ENCODE measurements at regions not wholly inside any gene's neighbourhood (a gene's known extent, or its start where the extent isn't known, plus 50 kb on each side); places are given as distances from the start of the nearest gene placed in this dataset.
"Not testable (repeated sequence)": the region's sequence is repeated elsewhere in the genome, so short reads cannot be mapped to it uniquely, and the experiment has no call there.

DNA sequence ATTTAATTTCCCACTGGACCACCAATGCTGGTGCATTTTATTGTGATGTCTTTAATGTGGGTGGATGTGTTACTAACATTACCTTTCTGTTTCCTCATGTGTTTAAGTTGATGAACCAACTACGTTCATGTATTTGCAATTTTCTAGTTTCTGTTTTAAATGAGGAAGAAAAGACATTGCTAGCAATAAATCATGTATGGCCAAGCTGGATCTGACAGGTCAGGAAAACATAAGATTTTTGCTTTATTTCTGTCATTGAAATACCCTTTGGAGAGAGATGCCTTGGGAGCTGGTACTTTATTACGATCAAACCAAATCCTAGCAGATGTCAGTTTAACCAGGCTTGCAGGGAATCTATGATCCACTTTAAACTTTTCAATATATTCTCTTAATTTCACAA is 553.2 kb downstream of the RFC3 start:
- no peak for DNase-seq

DNA sequence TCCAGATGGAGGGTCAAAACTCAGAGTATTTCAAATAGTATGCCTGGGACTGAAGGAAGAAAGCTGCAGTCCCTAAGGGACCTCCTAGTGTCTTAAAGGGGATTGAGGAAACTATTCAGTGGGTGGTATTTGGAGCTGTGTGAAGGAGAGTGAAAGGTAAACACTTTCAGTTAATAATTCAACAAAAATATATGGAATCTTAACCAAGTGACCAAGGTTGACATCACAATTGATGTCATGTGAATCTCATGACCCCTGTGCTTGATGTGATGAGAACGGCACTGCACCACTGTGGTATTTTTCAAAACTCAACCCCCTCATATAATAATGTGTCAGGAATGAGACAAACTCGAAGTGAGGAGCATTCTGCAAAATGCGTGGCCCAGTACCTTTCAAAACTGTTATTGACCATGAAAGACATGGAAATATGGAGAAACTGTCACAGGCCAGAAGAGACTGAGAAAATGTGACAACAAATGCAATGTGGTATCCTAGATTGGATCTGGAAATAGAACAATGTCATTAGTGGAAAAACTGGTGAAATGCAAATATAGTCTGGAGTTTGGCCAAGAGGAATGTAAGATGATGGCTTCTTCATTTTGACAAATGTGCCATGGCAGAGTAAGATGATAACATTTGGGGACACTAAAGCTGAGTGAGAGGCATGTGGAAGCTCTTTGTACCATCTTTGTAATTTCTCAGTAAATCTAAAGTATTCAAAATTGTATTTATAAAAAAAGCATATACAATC is 553.9 kb downstream of the RFC3 start:
- no peak for DNase-seq

DNA sequence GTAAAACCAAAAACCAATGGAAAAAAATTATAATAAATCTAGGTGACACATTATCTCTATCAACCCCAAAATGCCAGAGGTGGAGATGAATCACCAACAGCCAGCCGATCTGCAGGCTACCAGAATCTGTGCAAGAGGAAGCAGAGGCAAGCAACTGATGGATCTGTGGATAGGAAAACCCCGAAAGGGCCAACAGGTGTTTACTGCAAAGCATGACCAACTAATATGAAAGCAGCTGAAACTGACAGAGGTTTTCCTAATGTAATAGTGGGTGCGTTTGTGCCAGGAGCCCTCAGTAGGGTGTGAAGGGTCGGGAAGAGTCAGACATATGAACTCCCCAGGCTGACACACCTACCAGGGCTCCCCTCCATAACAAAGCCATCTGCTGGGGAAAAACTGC is 554.6 kb downstream of the RFC3 start:
- DNase-seq: no peak

DNA sequence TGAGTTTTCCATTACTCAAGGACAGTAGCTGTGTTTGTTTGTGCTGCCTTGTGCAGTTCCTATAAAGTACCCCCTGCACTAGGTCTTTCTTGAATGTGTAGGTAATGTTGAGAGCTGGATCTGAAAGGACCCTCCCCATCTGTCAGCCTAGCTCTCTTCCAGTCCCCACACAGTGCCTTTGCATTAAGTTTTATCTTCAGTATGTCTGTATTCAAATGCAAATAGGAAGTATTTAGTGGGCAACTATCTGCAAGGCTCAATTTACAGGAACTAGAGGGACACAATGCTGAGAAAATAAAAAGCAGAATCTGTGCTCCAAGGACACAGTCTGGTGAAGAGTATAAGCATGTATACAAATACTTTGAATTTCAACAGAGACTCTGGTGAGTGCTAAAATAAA is 558.5 kb downstream of the RFC3 start:
- no peak for DNase-seq

DNA sequence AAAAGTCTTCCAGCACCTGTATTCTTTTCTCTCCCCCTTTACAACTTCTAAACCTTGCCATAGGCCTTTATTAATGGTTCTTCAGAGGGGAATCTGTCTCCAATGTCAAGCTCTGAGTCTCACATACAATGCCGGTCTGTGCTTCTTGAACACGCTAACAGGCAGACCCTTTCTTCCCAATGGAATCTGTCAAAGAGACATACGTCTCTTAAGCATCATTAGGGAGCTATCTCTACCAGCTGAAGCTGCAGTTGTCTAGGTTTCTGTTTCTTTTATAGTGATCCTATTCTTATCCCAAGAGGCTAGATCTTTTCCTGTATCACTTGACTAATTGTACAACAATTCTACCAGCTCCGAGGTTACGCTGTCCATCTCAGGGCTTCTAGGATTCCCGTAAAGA is 560.8 kb upstream of the NBEA start:
- DNase-seq: no peak

DNA sequence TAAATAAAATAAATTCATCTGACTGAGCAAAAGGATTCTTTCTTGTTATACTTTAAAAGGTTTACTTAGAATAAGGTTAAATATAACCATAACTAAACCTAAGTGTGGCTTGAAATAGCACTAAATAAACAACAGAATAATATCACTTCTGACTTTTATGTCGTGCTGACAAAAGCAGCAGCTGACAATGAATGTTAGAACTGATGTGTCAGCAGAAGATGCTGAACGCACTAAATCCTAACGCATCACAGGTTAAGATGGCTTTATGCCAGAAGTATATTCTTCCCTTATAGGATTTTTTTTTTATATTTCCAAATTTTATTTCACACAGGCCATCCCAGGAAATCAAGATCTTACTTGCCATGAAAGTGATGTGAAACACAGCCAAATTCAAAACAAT is 558.3 kb upstream of the NBEA start:
- no peak for DNase-seq

DNA sequence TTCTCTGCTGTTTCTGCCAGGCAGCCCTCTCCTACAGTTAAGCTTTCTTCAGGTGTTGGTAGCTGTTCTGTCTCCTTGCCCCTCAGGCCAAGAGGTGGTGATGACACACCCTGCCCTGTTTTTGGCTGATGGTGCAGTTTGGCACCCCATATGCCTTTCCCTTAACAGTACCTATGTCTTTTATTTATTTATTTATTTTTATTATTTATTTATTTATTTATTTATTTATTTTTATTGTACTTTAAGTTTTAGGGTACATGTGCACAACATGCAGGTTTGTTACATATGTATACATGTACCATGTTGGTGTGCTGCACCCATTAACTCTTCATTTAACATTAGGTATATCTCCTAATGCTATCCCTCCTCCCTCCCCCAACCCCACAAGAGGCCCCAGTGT is 555.8 kb upstream of the NBEA start:
- not testable (repeated sequence) for DNase-seq

DNA sequence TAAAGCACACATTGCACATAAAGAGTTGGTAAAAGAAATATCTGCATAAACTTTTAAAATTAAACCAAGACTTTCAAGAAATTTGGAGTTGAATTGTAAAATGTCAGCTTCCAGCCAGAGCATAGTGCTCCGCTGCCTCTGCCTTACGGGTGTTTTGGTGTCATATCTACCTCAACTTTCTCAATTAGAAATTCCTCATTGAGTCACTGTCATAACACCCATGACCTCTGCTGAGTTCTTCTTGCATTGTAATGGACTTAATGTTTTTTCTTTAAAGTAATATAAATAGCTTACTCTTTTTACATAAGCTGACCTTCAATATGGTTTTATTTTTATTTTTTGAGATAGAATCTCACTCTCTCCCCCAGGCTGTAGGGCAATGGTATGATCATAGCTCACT is 551.0 kb upstream of the NBEA start:
- DNase-seq: no peak

DNA sequence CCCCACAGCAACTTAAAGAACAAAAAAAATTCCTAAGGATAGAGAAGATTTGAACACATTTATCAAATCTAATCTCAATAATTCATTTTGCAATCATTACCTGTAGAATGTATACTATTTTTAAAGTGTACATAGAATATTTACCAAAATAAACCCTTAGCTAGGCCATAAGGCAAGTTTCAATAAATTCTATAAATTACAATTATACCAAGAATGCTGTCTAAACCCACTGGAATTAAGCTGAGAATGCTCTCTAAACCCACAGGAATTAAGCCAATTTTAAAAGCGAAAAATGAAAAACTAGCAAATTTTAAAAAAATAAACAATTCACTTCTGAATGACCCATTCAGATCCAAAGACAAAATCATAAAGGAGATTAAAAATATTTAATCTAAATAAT is 540.4 kb upstream of the NBEA start:
- no peak for DNase-seq

DNA sequence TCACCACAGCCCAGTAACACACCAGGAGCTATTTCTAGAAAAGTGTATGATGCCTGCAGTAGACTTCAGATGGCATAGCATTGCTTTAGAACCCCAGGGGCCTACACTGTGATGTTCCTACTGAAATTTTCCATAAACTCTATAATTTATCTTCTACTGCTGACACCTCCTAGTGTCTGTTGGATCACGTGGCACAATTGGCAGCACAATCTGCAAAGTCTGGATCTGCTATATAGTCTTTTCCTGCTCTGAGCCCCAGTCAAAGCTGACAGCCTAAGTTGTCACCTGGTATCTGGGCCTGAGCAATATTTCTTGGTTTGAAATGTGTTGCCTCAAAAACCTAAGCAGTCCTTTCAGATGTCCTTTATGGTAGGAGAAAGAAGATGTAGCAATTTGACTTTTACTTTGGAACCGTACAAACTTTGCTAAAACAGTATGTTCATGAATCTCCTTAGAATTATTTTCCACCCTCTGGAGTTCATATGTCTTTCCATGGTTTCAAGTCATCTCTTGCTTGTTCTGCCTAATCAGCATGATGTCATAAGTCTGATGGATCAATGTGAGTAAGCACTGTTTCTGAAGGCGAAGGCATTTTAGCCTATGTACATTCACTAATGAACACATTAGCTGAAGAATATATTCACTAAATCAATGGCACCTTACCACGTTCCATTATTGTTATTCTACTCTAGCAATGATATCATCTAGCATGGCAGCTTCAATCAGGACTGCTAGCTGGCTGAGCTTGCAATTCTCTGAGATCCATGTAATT is 536.5 kb upstream of the NBEA start:
- DNase-seq: no peak

DNA sequence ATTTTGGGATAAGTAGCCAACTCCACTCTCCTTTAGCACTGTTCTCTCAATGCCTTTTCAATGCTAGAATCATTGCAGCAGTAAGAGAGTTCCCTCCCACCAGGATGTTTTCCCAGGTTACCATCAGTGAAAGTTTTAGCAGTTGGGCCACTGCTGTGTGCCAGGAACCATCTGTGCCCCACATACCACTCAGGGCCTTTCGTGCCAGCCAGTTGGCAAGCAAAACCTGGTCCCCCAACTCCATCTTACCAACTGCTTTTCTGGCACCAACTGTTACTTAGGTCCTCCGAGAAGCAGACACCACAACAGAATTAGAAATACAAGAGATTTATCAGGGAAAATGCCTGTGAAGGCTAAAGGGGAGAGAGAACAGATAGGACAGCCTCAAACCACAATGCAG is 533.4 kb upstream of the NBEA start:
- DNase-seq: peak in 1 of 2 experiments; percentile 42

DNA sequence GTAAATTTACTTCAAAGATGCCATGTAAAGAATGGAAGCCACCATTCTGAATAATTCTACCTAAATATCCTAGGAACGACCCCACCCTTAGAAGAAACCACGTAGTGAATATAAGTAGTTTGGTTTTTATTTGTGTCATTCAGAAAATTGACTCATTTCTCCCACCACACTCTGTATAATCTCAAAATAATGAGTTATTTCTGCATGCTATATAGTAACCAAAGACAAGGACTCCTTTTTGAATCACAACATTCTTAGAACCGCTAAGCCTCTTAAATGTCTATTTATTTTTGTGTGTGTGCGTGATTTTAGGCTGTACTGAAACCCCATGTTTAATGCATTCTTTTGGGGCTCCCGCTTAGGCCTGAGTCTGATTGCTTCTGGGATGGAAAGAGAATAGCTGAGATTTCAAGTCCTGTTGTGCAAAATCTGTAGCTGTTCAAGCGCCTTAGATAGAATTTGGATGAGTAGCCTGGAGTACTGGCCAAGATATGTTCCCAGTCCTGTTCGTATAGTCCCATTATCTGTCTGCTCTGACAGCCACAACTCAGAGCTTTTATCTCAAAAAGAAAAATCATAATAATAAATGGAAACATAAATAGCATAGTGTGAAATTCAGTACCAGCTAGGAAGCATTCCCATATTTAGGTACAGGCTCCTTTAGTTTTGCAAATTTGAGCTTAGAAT is 532.4 kb upstream of the NBEA start:
- DNase-seq: peak; percentile 13 to 49

DNA sequence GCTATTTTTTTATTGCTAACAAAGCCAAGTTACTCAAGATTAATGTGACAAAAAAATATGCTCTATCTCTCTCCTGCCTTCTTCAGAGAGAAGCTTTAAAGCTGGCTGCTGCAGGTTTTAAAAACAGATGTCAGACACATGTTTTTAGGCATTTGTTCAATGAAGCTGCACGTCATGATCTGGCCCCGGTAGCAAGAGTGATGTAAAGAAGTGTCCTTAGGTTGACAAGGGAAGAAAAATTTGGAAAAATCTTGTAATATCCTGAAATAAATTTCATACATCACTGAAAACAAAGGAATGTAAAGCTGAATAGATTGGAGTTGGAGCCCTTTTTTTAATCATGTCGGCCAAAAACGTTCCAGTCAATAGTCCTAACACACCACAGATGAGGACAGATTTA is 531.4 kb upstream of the NBEA start:
- no peak for DNase-seq

DNA sequence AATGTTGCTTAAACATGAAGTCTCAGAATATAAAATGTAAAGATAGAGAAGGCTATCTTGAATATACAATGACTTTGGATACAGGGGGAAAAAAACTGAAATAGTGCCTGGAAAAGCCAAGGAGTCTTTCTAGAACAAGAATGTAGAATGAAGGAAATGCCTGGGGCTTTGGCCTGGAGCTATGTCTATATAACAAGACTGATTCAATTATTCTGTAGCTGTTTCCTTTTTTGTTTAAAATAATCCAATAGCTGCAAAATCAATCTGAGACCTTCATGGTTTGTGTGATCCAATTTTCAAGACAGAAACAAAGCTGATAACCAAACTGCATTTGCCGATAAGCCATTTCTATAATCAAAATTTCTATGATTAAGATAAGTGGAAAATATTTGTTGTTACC is 530.9 kb upstream of the NBEA start:
- no peak for DNase-seq

DNA sequence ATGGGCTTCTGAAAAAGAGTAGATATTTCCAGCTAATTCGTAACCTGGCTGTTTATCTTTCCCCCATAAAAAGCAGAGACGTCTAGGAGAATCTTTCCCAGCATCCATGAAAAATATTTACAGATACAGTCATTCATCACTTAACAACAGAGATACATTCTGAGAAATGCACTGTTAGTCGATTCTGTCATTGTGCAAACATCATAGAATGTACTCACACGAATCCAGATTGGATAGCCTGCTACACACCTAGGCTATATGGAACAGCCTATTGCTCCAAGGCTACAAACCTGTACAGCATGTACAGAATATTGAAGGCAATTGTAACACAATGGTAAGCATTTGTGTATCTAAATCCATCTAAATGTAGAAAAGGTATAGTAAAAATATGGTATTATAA is 530.2 kb upstream of the NBEA start:
- DNase-seq: no peak

DNA sequence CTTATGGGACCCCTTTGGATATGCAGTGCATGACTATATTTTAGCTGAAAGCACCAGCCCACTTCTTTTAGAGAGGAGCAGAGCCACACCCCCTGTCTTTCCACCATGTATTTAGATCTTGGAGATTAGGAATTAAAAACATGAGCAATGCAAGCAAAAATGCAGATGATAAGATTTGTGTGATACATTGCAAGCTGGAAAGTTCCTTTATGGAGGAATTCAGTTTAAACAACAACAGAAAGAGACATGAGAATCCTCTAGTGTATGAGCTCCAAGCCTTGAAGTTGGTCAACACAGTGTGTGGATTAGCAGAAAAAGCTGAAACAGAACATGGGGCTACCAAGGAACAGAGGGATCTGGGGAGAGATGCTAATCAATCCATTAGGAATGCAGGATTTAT is 529.8 kb upstream of the NBEA start:
- DNase-seq: no peak

DNA sequence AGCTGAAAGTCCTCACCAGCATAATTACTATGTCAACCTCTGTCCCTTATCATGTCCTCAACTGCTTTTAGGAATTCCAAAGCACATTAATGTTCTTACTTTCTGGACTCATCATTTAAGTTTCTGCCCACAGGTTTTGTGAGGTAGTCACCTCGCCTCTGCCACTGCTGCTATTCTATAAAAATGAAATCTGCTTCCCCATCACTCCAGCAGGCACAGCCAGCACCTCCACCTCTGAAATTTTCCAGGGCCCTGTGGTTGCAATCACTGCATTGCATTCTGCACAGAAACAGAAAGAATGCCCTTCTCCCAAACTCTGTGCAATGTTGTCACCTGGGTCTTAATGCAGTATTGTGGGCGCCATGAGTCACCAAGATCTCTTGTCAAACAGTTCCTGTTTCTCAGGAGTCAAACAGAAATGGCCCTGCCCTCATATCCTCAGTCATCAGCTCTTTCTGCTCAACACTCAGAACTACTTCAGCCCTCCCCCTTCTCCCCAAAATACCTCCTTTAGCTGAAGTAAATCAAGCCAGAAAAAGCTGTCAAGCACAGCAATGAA is 529.2 kb upstream of the NBEA start:
- no peak for DNase-seq

DNA sequence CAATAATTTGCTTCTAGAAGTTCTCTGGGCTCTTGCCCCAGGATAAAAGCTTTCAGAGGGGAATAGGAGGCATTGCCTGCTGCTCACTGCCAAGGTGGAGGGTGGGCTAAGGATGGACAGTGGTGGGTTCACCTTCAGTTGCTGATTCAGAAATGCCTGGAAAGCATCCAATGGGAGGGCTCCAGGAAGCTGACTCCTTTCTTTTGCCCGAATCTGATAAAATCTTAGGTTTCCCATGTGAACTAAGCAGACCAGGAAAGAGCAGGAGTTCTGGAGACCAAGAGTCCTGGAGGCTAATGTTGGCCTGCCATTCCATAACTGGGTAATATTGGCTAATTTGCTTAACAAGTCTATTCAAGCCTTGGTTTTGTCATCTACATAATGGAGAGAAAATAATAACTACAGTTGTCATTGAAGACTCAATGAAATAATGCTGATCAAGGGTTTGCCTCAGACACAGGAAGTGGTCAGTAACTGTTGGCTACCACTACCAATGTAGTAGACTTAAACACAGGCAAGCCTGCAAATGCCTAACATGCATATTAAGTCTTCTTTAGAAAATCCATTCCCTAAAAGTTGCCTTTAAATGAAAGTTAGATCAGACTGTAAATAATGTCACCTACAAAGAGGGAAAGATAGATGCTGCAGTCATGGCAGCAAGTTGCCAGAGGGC is 528.4 kb upstream of the NBEA start:
- no peak for DNase-seq

DNA sequence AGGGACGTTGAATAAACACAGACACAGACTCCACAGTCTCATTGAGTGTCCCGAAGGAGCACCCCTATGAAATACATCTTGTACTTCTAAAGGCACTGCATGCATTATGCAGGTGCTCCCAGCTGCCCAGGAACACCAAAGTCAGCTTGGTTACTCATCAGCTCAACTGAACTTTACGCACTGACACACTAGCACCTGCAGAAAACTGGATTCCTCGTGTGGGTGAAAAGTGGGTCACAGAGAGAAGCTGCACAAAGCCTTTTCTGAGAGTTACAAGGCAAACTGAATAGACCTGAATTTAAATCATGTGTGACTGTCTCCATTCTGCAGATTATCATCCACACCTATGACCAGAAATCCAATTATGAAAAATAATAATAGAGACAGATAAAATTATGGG is 527.5 kb upstream of the NBEA start:
- no peak for DNase-seq

DNA sequence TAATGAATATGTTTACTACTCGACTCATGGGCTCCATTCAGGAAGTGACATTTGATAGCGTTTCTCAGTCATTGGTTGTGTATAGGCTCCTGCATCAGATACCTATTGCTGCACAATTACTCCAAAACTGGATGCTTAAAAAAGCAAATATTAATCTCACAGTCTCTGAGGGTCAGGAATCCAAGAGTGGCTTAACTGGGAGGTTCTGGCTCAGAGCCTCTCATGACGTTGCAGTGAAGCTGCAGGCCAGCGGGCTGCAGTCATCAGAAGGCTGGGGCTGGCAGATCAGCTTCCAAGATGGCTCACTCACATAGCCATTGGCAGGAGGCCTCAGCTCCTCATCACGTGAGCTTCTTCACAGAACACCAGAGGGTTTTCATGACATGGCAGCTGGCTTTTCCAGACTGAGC is 525.1 kb upstream of the NBEA start:
- no peak for DNase-seq

DNA sequence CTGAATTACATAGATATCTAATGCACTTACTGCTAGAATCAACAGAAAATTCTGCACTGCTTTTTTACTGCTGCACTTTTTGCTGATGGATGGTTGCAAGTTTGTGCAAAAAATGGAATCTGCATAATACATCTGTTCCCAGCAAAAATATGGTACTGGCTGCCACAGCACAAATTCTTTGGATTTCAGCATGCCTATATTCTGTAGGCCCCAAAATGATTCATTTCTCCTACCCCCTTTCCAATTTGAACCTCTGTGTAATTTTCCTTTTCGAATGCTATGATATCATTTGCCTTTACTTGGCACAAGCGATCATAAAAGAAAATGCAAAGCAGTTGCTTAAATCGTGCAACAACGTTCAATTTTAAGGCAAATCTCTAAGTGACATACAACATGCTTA is 524.2 kb upstream of the NBEA start:
- DNase-seq: no peak

DNA sequence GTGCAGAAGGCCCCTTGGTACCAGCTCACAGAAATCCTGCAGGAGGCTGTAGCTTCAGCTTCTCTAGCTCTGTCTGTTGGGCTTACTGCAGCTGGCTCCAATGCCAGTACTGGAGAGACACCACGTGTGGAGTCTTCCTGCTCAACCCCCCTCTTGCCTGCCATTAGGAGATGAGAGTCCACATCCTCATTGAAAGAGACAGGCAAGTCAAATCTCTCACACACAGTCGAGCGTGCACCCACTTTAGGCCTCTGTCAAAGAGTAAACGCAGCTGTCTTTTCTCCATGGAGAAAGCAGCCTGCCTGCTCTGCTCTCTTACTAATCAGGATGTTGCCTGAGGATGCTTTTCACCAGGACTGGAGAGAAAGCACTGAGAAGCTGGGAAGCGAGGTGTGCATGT is 523.0 kb upstream of the NBEA start:
- no peak for DNase-seq

DNA sequence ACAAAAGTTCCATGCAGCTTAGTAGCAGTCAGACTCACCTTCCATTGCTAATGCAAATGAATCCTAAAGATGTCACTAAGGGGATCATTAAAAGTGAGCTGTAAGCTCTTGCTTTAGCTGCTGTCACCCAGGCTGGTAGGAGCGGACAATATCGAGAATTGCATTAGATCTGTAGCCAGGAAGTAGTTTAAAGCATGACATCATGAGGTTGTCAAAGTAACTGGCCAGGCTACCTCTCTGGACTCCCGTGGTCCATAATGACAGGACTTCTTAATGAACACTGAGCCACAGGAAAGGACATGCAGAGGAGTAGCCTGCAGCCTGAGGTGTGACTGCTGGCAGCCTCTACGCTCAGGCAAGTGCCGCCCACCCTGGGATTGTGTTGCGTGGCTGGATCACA is 522.3 kb upstream of the NBEA start:
- DNase-seq: no peak

Data from cerebellar nuclear complex (tissue), 1 donor.